ENCODE measurements at regions not wholly inside any gene's neighbourhood (a gene's known extent, or its start where the extent isn't known, plus 50 kb on each side); places are given as distances from the start of the nearest gene placed in this dataset.

DNA sequence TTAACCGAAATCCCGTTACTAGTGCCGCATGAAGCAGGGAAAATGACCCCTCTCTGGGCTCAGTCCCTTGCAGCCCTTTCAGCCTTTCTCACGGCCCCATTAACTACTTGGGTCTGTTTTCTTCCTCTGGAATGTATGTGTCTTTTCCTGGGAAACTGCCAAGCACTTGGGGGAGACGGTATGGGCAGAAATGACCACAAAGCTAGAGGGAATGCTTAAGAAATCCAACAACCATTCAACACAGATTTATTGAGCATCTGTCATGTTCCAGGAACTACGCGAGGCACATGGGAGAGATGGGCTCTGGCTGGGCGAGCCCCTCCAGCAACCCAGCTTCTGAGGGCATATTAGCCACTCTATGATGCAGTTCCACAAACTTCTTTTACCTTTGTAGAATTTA lies 462.6 kb downstream of the BUD13 start:
- intact Hi-C loops (cut with DNase I; ENCODE audit: low total_unique reads): no loop called here
- no peak overlapping the region for H3K4me3 ChIP-seq
- no peaks in the 10 kb centered on the region for H3K36me3 ChIP-seq
- H3K27me3 ChIP-seq: no peaks in the 10 kb centered on the region
- TF ChIP-seq, protein P1, sequence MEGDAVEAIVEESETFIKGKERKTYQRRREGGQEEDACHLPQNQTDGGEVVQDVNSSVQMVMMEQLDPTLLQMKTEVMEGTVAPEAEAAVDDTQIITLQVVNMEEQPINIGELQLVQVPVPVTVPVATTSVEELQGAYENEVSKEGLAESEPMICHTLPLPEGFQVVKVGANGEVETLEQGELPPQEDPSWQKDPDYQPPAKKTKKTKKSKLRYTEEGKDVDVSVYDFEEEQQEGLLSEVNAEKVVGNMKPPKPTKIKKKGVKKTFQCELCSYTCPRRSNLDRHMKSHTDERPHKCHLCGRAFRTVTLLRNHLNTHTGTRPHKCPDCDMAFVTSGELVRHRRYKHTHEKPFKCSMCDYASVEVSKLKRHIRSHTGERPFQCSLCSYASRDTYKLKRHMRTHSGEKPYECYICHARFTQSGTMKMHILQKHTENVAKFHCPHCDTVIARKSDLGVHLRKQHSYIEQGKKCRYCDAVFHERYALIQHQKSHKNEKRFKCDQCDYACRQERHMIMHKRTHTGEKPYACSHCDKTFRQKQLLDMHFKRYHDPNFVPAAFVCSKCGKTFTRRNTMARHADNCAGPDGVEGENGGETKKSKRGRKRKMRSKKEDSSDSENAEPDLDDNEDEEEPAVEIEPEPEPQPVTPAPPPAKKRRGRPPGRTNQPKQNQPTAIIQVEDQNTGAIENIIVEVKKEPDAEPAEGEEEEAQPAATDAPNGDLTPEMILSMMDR (IDR thresholded peaks at IDR 0.05): no peak
- no peak for DNase-seq
- peaks cover 0 to 15% (median 5%) of the 10 kb centered on the region in 4 donors for H3K4me1 ChIP-seq
- no peaks in the 10 kb centered on the region for H3K9me3 ChIP-seq
- no peak overlapping the region for H3K27ac ChIP-seq

DNA sequence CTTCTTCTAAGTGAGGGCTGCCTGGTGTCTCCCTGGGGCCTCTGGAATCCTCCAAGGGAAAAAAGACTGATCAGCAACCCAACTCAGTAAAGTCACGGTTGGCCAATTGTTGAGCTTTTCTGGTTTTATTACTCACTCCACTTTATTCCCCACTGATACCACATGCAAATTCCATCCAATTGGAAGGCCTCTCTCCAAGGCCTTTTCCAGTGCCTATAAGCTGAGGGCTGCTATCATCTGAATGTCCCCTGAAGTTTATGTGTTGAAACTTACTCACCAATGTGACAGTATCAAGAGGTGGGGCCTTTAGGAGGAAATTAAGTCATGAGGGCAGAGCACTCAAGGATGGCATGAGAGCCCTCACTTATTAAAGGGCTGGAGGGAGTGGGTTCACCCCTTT lies 463.3 kb downstream of the BUD13 start:
- DNase-seq: no peak
- Histone ChIP-seq H3K27me3 (no peaks in the 10 kb centered on the region), H3K4me1 (peaks cover 0 to 15% (median 5%) of the 10 kb centered on the region in 4 donors), H3K9me3 (no peaks in the 10 kb centered on the region), H3K36me3 (no peaks in the 10 kb centered on the region), H3K4me3 (no peak overlapping the region), H3K27ac (no peak overlapping the region)
- intact Hi-C loops (cut with DNase I; ENCODE audit: low total_unique reads): no loop called here
- TF ChIP-seq, protein P1 (IDR thresholded peaks at IDR 0.05): no peak

DNA sequence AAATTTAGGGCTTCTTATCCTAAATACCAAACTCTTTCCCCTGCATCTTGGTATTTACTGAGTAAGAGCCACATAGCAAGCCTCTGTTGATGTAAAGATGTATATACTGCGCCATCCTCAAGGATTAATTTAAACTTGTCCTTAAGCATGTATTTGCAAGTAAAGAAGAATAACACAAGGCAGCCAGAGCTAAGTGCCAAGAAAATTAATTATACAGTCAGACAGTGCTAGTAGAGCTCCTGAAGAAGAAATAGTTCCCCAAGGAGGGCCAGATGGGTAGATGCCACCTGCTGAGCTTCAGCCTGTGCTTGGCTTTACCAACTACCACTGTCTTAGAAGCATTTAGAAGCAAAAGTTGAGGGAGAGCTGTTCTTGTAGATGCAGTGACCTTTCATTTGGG lies 470.0 kb downstream of the BUD13 start:
- no peaks in the 10 kb centered on the region for H3K9me3 ChIP-seq
- no peak overlapping the region for H3K4me3 ChIP-seq

DNA sequence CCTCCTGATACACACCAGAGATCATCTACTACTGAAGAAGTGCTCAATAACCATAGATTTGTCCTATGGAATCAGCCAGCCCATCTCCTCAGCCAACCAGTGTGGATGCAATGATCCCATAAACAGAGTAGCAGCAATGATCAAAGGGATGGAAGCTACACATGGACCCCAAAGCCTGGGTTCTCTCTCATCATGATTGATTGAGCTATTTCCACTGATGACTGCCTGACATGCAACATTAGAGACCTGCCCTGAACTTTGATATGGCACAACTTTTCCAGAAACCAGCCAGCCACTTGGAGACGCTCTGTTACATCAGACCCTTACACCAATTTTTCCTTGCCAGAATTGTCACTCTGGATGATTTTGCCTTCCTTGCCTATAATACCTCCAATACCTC lies 471.6 kb downstream of the BUD13 start:
- no peaks in the 10 kb centered on the region for H3K4me1 ChIP-seq
- TF ChIP-seq, protein P1 (IDR thresholded peaks at IDR 0.05): no peak
- no peak for DNase-seq
- no peak overlapping the region for H3K4me3 ChIP-seq
- intact Hi-C loops (cut with DNase I; ENCODE audit: low total_unique reads): no loop called here
- no peaks in the 10 kb centered on the region for H3K36me3 ChIP-seq
- H3K27me3 ChIP-seq: no peaks in the 10 kb centered on the region
- no peaks in the 10 kb centered on the region for H3K9me3 ChIP-seq
- H3K27ac ChIP-seq: no peak overlapping the region

More for the DNA sequence above, 470.0 kb downstream of the BUD13 start:
- Histone ChIP-seq H3K36me3 (no peaks in the 10 kb centered on the region), H3K4me1 (no peaks in the 10 kb centered on the region), H3K27me3 (no peaks in the 10 kb centered on the region), H3K27ac (no peak overlapping the region)
- intact Hi-C loops (cut with DNase I; ENCODE audit: low total_unique reads): no loop called here
- DNase-seq: no peak
- TF ChIP-seq, protein P1 (IDR thresholded peaks at IDR 0.05): no peak

DNA sequence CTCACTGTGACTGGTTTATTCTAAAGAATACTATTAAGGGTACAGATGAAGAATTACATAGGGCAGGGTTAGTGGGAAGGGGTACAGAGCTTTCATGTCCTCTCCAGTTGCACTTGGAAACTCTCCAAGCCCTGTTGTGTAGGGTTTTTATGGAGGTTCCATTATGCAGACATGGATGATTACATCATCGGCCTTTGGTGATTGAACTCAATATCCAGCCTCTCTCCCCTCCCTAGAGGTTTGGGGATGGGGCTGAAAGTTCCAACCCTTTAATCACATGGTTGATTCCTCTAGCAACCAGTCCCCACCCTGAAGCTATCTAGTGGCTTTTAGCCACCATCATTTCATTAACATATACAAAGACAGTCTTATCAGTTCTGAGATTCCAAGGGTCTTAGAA lies 472.6 kb downstream of the BUD13 start:
- no peak for DNase-seq
- Histone ChIP-seq H3K27ac (no peak overlapping the region), H3K36me3 (no peaks in the 10 kb centered on the region), H3K9me3 (no peaks in the 10 kb centered on the region), H3K4me3 (no peak overlapping the region), H3K4me1 (no peaks in the 10 kb centered on the region), H3K27me3 (no peaks in the 10 kb centered on the region)
- TF ChIP-seq, protein P1 (IDR thresholded peaks at IDR 0.05): no peak
- intact Hi-C loops (cut with DNase I; ENCODE audit: low total_unique reads): no loop called here

DNA sequence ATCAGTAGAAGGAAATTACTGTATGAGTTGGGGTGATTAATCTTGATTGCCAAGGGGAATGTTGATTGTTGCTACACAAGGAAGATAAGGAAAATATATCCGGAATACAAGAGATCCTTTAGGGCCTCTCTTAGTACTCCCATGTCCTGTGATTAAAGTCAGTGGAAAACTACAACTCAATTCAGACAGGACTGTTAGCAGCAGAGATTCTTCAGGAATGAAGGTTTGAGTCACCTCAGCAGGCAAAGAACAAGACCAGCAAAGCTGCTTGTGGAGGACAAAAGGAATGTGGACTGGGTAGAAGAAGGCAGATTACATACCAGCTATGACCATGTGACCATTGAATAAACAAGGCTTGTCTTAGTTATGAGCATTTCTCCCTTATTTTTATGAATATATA lies 478.2 kb downstream of the BUD13 start:
- H3K36me3 ChIP-seq: no peaks in the 10 kb centered on the region
- no peak overlapping the region for H3K4me3 ChIP-seq
- TF ChIP-seq, protein P1 (IDR thresholded peaks at IDR 0.05): no peak
- H3K4me1 ChIP-seq: no peaks in the 10 kb centered on the region
- H3K27ac ChIP-seq: no peak overlapping the region
- no peak for DNase-seq
- no peaks in the 10 kb centered on the region for H3K9me3 ChIP-seq
- intact Hi-C loops (cut with DNase I; ENCODE audit: low total_unique reads): no loop called here
- H3K27me3 ChIP-seq: no peaks in the 10 kb centered on the region
